VCaP (cell line): ENCODE measurements at regions not wholly inside any gene's neighbourhood (a gene's known extent, or its start where the extent isn't known, plus 50 kb on each side); places are given as distances from the start of the nearest gene placed in this dataset.

Source experiments
- H3K27ac ChIP-seq: fragments of 450-650 bp; 2 replicates; pipeline ENCODE4 v1.5.1; 2017
- CTCF ChIP-seq: fragments of 450-650 bp; conservative IDR thresholded peaks from 2 replicates; pipeline ENCODE4 v1.5.1; 2017; ENCODE audit warnings: mild to moderate bottlenecking, moderate library complexity

DNA sequence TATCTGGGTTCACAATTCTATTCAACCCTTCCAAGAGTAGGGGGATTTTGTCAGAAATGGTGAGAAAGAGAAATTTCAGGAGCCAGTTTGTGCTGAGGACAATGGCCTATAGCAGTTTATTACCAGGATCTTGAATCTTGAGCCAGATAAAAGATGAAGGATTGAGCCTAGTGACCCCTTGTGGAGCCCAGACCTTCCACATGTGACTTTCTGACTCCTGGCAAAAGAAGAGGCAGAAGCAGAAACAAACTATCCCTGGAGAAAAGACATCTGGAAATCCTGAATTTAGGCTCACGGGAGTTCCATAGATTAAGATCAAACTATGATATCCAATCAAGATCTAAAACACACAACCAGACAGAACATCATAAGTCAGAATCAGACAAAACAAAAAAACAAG lies 60.9 kb upstream of the CHRM2 start:
- no peak; the same call in 1 of the 2 replicates for TF ChIP-seq CTCF
- H3K27ac ChIP-seq, result no peak overlapping the region

GRCh38 chr7:136803028-136803427 lies 65.4 kb upstream of the CHRM2 start:
- TF ChIP-seq CTCF, result no peak
- no peak overlapping the region for H3K27ac ChIP-seq

- no peak for TF ChIP-seq CTCF
- H3K27ac ChIP-seq, result no peak overlapping the region
These were observed 84.5 kb upstream of the CHRM2 start for GRCh38 chr7:136783934-136784333.

DNA sequence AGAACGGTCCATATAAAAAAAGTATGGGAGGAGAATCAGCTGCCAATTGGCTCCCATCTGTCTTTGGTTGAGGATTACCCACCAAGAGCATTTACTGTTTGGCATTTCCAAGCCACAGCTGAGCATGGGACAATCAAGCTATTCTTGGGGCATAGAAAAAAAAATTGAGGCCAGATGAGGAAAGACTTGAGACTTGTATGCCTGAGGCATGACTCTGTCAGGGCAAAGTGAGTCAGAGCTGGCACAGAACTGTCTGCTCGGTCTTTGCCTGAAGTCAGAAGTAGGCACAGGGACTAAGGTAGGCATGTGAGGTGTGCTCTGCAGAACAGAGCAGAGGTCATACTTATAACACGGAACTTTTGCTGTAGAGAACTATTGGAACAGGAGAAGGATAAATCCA lies 126.5 kb upstream of the CHRM2 start:
- no peak overlapping the region for H3K27ac ChIP-seq
- no peak for TF ChIP-seq CTCF

GRCh38 chr7:136728945-136729344 lies 139.5 kb upstream of the CHRM2 start:
- no peak for TF ChIP-seq CTCF
- no peak overlapping the region for H3K27ac ChIP-seq

- TF ChIP-seq CTCF, result no peak
- H3K27ac ChIP-seq, result no peak overlapping the region
These were observed 142.0 kb upstream of the CHRM2 start for GRCh38 chr7:136726460-136726859.

GRCh38 chr7:136717910-136718557 lies 150.4 kb upstream of the CHRM2 start:
- TF ChIP-seq CTCF, result no peak

More at GRCh38 chr7:136717910-136718557, 150.4 kb upstream of the CHRM2 start:
- no peak overlapping the region for H3K27ac ChIP-seq
